ENCODE measurements at regions not wholly inside any gene's neighbourhood (a gene's known extent, or its start where the extent isn't known, plus 50 kb on each side); places are given as distances from the start of the nearest gene placed in this dataset.

GRCh38 chr5:106481374-106481773 lies 1189.4 kb downstream of the EFNA5 start:
- no peak for DNase-seq (ENCODE audit: low spot score)

GRCh38 chr5:106476630-106477029 lies 1194.1 kb downstream of the EFNA5 start:
- DNase-seq (ENCODE audit: low spot score), result no peak
- no peak for TF ChIP-seq CTCF (IDR thresholded peaks at IDR 0.05; ENCODE audit: extremely low read depth, missing control alignments)

More at GRCh38 chr5:106481374-106481773, 1189.4 kb downstream of the EFNA5 start:
- no peak for TF ChIP-seq CTCF (IDR thresholded peaks at IDR 0.05; ENCODE audit: extremely low read depth, missing control alignments)

- TF ChIP-seq CTCF (IDR thresholded peaks at IDR 0.05; ENCODE audit: extremely low read depth, missing control alignments), result no peak
- DNase-seq (ENCODE audit: low spot score), result no peak
Observed at GRCh38 chr5:106474066-106474465, 1196.7 kb downstream of the EFNA5 start.

GRCh38 chr5:106459541-106459940 lies 1211.2 kb downstream of the EFNA5 start:
- no peak for DNase-seq (ENCODE audit: low spot score)
- no peak for TF ChIP-seq CTCF (IDR thresholded peaks at IDR 0.05; ENCODE audit: extremely low read depth, missing control alignments)

GRCh38 chr5:106454651-106455415 lies 1215.9 kb downstream of the EFNA5 start:
- TF ChIP-seq CTCF (IDR thresholded peaks at IDR 0.05; ENCODE audit: extremely low read depth, missing control alignments), result no peak
- DNase-seq (ENCODE audit: low spot score), result no peak

- DNase-seq (ENCODE audit: low spot score), result no peak
- TF ChIP-seq CTCF (IDR thresholded peaks at IDR 0.05; ENCODE audit: extremely low read depth, missing control alignments), result no peak
Observed at GRCh38 chr5:106454050-106454449, 1216.7 kb downstream of the EFNA5 start.

GRCh38 chr5:106451998-106452397 lies 1218.7 kb downstream of the EFNA5 start:
- DNase-seq (ENCODE audit: low spot score), result no peak
- TF ChIP-seq CTCF (IDR thresholded peaks at IDR 0.05; ENCODE audit: extremely low read depth, missing control alignments), result no peak
